ENCODE measurements at regions not wholly inside any gene's neighbourhood (a gene's known extent, or its start where the extent isn't known, plus 50 kb on each side); places are given as distances from the start of the nearest gene placed in this dataset.

DNA sequence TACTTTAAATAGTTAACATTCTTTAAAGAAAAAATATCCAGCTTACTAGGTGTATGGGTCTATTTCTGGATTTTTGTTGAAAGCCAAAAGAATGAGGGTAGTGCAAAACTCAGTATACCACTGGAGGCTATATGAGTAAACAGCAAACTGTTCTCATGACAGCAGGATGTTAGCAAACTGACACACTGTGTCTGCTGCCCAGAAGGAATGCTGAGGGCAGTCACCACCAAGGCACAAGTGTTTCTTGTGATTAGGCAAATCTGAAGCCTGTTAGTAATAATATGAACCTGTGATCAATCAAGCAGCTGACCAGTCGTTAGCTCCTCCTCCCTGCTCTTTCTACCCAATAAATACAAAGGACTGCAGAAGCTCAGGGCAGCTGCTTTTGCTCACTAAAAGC lies 50.5 kb upstream of the SULT1C3 start:
- H3K4me3 ChIP-seq (ENCODE audit: low read depth, low read length): no peak overlapping the region
- TF ChIP-seq, protein P1, sequence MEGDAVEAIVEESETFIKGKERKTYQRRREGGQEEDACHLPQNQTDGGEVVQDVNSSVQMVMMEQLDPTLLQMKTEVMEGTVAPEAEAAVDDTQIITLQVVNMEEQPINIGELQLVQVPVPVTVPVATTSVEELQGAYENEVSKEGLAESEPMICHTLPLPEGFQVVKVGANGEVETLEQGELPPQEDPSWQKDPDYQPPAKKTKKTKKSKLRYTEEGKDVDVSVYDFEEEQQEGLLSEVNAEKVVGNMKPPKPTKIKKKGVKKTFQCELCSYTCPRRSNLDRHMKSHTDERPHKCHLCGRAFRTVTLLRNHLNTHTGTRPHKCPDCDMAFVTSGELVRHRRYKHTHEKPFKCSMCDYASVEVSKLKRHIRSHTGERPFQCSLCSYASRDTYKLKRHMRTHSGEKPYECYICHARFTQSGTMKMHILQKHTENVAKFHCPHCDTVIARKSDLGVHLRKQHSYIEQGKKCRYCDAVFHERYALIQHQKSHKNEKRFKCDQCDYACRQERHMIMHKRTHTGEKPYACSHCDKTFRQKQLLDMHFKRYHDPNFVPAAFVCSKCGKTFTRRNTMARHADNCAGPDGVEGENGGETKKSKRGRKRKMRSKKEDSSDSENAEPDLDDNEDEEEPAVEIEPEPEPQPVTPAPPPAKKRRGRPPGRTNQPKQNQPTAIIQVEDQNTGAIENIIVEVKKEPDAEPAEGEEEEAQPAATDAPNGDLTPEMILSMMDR (IDR thresholded peaks at IDR 0.05; ENCODE audit: borderline replicate concordance, insufficient read depth, low read depth, low read length): no peak

Measured in GM12875 (cell line).